Hematopoietic multipotent progenitor cell (in vitro differentiated cells): ENCODE measurements at regions not wholly inside any gene's neighbourhood (a gene's known extent, or its start where the extent isn't known, plus 50 kb on each side); places are given as distances from the start of the nearest gene placed in this dataset.
A peak's percentile ranks its signal among the peaks of the same experiment; 100 is the strongest.

Source experiments
- DNase-seq, 3 donors: peaks; one replicate each; pipeline ENCODE4 v3.0.0-alpha.2; 2011 to 2015; ENCODE audit warnings: low read depth in 2 of 3, low spot score in 2 of 3

DNA sequence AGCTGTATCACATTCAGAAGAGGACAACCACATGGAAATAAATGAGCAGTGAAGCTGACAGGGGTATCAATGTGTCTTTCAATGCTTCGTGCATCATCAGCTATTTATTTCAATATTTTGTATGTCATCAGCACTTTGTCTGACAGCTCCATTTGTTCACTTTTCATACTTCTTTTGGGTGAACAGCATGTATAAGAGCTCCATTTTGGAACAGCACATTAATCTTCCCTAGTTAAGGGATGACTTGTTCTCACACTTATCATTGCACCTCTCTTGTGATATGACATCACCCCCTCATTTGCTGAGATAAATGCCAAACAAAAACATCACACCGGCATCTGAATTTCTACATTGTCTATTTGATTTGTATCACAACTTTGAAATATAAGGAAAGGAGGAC, 190.6 kb upstream of the SAMSN1 start:
- no peak for DNase-seq

DNA sequence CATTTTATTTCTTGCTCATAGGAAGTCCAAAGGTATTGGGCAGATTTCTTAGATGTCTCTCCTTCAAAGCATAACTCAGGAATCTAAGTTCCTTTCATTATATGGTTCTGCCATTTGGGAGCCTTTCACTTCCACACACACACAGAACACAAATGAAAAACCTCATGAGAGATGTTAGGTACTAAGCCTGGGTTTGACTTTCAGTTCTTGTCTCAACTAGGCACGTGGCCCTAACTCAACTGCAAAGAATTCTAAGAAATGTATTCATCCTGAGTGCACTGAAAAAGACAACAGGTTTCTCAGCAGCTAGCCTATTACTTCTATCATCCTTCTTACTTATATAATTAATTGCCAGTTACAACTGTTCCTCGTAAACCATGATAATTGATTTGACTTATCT, 190.0 kb upstream of the SAMSN1 start:
- DNase-seq = no peak

DNA sequence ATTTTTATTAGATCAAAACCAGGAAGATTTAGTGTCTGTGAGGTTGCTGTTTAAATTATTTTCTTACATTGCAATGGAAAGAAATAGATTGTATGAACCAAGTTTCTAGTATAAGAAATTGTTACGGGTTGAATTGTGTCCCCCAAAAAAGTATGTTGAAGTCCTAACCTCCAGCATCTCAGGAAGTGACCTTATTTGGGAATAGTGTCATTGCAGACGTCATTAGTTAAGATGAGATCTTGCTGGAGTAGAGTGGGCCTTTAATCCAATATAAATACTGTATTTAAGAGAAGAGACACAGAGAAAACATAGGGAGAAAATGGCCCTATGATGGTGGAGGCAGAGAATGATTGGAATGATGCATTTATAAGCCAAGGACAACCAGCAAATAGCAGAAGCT, 188.7 kb upstream of the SAMSN1 start:
- no peak for DNase-seq

DNA sequence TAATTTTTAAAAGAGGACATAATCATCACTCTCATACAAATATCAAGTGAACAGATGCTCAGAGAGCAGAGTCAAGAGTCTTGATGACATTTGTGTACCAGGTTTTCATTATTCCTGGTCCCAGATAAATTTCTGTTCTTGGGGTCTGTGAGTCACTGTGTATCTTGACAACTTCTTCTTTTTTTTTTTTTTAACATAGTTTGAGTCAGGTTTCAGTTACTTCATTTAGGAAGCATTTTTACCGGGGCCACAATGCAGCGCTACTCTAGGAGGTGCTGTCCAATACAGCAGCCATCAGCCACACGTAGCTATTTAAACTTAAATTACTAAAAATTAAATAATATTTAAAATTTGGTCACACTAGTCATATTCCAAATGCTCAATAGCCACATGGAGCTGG, 188.1 kb upstream of the SAMSN1 start:
- DNase-seq = peak in 2 of 3 donors; percentile 50 to 72

DNA sequence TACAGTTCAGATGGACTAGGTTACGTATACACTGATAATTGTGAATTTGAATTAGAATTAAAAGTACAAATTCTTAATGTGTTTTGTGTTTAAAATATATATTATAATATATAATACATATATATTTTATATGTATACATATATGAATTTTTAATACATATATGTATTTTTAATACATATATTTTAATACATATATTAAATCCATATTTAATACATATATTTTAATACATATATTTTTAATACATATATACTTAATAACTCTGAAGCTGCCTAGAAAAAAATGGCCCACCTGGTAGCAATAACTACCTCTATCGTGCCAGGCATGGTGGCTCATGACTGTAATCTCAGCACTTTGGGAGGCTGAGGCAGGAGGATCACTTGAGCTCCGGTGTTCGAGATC, 179.1 kb upstream of the SAMSN1 start:
- DNase-seq = no peak

DNA sequence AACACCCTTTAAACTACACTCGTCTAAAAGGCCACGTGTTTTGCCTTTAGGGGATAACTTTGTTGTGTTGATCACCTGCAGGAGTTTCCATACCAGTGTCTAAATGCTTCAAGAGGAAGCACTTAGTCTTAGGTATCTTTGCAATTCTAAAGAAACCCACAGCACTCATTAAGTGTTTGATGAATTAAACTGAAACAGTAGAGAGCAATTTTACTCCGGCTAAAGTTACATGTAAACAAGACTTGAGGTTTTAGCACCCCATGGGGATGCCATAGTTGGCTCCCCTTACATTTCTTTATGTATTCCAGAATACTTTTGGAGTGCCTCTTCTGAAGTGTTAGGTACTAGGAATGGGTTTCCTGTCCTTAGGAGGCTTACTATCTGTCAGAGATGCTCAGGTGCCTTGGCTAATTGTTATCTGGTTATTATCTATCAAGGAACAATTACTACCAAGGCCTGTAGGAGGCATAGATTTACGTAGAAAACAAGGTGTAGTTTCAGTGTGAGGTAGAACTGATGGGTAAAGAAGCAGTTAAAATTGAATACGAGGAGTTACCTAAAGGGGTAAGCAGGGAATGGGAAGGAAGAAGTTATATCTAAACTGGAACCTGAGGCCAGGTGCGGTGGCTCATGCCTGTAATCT, 176.8 kb upstream of the SAMSN1 start:
- no peak for DNase-seq

DNA sequence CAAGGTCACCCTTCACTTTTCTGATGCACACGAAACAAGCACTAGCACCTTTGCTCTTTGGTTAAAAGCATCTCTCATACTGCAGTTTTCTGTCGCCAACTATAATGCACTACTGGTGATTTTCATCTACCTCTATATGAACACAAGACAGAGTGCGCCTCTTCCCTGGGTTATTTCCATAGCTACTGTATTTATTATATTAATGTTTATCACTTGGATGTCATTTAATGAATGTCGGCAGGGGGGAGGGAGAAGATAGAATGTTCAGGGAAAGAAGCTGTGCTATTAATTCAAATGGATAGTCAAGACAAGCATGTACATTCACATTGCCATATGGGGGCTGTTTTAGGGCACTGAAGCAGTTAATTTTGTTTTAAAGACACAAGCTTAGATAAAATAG, 174.1 kb upstream of the SAMSN1 start:
- no peak for DNase-seq

DNA sequence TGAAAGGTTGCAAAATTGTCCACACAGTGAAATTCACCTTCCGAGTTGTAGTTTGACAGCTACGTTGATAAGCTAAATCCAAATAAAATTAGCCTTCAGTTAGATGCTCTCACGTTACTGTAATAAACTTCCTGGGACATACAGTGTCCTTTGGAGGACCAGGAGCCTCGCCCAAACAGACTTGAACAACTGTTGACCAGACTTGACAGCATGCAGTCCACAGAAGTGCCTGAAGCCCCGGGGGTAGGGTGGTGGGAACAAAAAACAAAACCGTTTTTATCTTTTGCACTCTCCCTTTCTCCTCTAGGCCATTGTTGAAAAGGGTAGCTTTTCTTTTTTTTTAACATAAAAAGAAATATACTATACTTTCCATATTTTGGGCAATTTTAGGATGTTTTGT, 172.8 kb upstream of the SAMSN1 start:
- no peak for DNase-seq

DNA sequence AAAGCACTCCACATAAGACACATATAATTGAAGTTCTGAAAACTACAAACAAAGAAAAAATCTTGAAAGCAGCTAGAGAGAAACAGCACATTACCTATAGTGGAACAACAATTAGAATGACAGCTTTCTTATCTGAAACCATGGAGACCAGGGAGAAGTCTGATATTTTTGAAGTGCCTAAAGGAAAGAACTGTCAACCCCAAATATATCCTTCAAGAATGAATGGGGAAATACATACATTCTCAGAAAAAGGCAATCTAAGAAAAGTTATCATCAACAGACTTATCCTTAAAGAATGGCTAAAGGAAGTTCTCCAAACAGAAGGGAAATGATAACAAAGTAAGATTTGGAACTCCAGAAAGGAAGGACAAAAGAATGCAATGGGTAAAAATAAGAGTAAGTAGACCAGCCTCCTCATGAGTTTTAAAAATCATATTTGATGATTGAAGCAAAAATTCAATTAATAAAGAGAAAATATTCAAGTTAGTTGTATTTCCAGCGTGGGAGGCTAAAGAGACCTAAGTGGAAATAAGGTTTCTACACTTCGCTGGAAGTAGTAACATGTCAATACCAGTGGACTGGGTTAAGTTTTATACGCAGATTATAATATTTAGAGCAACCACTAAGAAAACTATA, 170.8 kb upstream of the SAMSN1 start:
- DNase-seq = no peak

DNA sequence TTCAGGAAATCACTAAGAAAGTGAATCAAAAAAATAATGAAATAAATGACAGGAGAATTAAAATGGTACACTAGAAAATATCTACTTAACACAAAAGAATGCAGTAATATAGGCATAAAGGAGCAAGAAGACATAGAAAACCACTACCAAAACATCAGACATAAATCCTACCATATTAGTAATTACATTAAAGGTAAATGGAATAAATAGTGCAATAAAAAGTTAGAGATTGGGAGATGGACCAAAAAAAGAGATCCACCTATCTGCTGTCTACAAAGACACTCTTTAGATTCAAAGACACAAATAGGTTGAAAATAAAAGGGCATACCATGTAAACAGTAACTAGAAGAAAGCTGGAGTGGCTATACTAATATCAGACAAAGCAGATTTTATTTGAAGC, 167.0 kb upstream of the SAMSN1 start:
- no peak for DNase-seq

DNA sequence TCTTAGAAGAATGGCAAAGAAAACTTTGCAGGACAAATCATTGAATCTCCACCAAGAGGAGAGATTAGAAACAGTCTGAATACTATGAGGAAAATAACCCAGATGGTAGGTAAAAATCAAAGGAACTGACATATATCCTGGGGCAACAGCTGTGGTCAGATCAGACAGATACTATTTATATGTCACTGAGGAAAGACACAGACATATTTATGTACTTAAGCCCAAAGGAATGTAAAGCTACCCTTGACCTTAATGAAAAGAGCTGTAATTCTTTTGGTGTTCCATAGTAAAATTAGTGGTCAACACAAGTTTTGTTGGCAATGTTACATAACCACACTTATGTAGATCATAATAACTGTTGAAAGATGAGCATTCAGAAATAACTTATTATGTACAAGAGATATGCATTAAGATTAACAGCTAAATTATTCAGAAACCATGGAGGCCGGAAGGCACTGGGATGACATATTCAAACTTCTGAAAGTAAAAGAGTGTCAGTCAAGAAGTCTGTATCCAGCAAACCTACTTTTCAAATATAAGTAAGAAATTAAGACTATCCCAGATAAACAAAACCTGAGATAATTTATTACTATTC, 166.1 kb upstream of the SAMSN1 start:
- no peak for DNase-seq

DNA sequence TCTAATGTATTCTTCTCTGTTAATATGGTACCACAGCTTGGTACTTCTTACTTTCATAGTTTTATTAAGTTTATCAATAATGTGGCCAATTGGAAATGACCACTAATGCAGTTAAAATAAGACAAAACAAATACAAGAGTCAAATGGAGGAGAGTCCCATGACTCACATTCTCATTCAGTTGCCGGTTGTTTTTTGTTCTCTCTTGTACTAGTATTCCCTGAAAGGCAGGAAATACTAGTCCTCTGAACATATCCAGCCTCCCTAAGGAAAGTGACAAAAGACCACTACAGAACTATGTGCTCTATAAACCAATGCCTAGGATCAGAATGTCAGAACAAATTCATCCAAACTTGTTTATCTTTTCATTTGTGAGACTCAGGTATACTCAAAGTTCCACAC, 165.2 kb upstream of the SAMSN1 start:
- DNase-seq = no peak

DNA sequence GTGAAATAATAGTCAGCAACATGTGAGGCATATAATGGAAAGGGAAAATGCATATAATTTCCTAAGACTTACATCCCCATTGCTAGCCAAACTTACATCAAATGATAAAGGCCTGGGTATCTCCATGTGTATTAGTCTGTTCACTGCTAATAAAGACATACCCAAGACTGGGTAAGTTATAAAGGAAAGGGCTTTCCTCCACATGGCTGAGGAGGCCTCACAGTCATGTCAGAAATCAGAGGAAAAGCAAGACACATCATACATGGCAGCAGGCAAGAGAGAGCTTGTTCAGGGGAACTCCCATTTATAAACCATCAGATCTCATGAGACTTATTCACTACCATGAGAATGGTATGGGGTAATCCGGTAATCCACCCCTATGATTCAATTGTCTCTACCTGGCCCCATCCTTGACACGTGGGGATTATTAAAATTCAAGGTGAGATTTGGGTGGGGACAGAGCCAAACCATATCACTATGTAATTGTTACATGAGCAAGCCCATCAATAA, 161.5 kb upstream of the SAMSN1 start:
- DNase-seq = no peak

DNA sequence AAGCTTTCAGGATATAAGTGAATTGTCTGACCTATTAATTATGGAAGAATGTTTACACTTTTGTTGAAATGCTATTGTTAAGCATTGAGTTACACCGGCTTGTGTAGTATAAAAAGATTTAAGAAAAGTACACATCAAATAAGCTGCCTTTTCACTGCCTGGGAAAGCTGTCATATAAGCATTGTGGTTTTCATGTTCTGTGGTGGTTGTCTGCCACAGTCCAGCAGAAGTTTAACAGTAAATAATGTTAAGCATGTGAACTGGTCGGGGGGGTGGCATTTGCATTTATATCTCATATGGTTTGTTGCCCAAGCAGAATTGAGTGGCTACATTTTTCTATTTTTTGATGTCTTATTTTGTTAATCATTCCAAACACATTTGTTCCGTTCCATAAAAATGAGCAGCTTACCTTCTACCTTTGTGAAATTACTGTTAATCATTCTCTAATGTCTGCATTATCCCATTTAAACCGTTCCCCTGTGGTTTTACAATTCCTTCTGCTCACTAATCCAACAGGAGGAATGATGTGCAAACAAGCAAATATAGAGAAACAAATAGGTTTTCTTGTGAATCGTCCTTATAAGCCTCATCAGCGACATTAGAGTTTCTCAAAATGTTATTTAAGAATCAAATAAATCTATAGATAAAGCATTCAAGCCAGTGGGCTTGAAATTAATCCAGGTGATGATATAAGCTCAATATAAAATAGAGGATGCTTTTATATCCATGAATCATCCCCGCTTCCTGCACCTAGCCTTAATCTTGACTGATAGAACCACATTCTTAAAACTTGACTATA, 160.8 kb upstream of the SAMSN1 start:
- no peak for DNase-seq

DNA sequence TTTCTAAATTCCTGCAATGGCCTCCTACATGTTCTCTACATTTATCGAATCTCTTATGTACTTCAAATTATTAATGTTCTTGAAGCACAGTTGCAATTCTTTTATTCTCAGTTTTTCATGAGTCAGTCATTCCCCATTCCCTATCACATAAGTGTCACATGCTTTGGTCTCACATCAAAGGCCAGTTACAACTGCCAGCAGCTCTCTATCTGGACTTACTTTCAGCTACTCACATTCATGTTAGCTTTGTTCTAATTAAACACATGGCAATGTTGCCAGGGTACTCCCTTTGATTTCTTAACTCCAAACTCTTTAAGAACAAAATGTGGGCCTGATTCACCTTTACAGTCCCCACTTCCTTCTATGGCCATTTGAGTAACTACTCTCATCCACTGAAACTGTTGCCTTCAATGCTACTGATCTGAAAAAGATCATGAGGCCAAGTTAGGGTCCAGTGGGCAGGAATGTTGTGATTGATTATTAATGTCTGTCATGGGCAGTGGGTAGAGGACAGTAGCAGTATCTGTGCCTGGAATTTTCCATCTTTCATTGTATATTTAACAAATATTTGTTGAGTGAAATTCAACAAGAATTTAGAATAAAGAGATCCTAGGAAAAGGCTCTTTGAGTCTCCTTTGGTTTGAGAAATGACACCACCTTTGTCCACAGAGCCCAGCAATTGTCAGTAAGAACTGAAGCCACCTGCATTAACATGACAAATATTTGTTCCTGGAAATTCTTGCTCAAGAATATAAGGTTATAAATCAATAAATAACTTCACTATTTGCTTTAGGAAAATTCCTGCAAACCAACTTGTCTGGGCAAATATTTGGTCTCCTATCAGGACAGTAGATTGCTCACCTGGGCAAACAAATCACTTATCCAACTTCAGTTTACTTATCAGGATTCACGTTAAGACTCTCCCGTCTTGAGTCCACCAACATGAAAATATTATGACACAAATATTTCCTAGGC, 153.6 kb upstream of the SAMSN1 start:
- DNase-seq = no peak

DNA sequence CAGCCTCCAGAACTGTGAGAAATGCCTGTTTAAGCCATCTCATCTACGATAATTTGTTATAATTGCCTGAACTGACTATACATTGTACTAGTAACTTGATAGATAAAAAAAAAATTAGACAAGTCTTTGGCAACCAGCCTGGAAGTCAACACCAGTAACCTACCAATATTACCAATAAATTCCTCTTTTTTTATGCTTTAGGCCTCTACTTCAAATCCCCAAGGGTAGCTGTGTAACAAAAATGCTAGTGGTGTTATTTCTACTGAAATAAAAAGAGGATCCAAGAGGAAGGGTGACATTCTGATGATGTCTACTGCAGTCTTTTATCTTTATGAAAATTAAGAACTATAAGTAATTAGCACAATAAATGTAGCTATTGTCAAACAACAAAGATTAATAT, 151.7 kb upstream of the SAMSN1 start:
- no peak for DNase-seq

DNA sequence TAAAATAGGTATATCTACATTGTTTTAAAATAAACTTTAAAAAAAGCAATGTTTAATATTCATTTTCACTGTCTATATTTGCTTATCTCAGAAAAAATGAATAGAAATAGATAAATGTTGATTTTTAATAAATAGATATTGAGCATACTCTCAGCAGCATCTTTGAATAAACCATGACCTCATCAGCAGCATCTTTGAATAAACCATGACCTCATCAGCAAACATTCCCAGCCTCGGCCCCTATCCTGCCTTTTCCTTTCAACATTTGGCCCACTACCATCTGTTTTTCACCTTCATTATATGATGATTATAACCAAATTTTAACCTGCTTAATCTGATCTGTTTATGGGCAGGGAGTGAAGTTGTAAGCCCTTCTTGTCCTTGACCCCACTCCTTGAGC, 148.7 kb upstream of the SAMSN1 start:
- DNase-seq = no peak

DNA sequence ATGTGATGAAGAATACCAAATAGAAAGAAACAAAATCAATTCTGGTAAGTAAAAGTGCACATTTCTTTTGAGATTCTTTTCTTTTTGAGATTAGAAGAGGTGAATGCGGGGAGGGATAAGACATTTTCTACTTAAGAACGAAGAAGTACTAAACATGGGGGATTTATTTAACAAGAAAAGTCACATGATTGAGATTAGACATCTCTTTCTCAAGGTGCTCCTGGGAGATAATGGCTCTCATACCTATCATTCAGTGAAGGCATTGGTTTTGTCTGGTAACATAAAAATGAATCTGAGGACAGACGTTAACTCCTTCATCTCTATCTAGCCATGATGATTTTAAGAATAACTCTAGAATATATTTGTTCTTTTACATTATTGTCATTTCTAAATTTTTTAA, 147.9 kb upstream of the SAMSN1 start:
- no peak for DNase-seq

DNA sequence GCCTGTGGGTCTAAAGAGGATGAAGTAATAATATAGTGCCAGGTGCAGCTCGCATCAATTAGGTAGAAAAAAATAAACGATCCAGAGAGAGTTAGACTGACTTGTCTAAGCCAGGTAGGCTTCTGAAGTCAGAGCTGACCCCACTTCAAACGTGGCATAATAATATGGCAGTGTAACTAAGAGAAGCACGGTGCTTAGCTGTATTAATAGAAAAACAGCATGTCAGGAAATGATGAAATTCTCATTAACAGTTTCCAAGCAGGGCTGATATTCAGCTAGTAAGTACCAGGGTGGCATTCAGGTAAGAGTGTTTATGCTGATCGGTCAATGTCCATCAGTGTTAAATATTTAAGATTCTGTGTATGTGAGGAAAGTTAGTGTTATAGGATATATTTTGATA, 145.8 kb upstream of the SAMSN1 start:
- no peak for DNase-seq

DNA sequence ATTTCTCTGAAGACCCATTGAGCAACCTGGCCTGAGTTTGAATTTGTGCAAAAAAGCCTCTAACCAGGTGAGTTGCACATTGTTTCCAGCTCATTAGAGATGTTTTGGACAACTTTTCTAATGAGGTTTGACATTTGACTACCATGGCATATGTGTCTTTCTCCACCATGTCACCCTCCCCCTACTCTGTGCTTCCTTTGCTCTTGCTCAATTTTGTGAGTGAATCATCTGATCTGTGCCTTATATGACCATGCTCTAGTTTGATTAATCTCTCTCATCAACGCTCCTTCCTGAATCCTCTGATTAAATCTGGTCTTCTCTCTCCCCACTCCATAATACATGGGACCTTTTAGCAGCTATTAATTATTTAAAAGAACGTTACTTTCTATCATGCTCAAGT, 144.8 kb upstream of the SAMSN1 start:
- DNase-seq = no peak
